CD14-positive monocyte (primary cell): ENCODE measurements at regions not wholly inside any gene's neighbourhood (a gene's known extent, or its start where the extent isn't known, plus 50 kb on each side); places are given as distances from the start of the nearest gene placed in this dataset.

Experiments used
- DNase-seq, 3 donors: peaks; one replicate each; pipeline ENCODE4 v3.0.0-alpha.2; 2011 to 2022
- H2AFZ ChIP-seq: 2 replicates; pipeline ENCODE4 v1.6.0; 2012; ENCODE audit warnings: mild to moderate bottlenecking, low read depth, low read length, inconsistent platforms; ENCODE audit not compliant: insufficient read depth, poor library complexity, severe bottlenecking
- H3K27ac ChIP-seq, 2 donors: 1 replicate in 1 of 2; 2 replicates in 1 of 2; pipeline ENCODE4 v1.5.1; 2012 to 2013; ENCODE audit warnings: low read length in 2 of 2, control low read depth in 1 of 2, inconsistent platforms in 1 of 2, low read depth in 1 of 2, mild to moderate bottlenecking in 1 of 2
- H3K27me3 ChIP-seq, 2 donors: one replicate each; pipeline versions ENCODE4 v1.6.0 to v1.6.1; 2011 to 2013; ENCODE audit warnings: low read length in 2 of 2; ENCODE audit not compliant: control insufficient read depth in 2 of 2, insufficient read depth in 2 of 2
- H3K36me3 ChIP-seq, 2 donors: replicated peaks in 1 of 2; 1 replicate in 1 of 2; 2 replicates in 1 of 2; pipeline versions ENCODE4 v1.5.1 to v1.6.1; 2012 to 2013; ENCODE audit warnings: low read length in 2 of 2, control low read depth in 1 of 2, inconsistent platforms in 1 of 2, mild to moderate bottlenecking in 1 of 2; ENCODE audit not compliant: insufficient read depth in 2 of 2, control insufficient read depth in 1 of 2
- H3K4me1 ChIP-seq, 2 donors: 1 replicate in 1 of 2; 2 replicates in 1 of 2; pipeline versions ENCODE4 v1.5.1 to v1.6.1; 2012 to 2013; ENCODE audit warnings: low read length in 2 of 2, control low read depth in 1 of 2, inconsistent platforms in 1 of 2, mild to moderate bottlenecking in 1 of 2, moderate library complexity in 1 of 2; ENCODE audit not compliant: insufficient read depth in 2 of 2, control insufficient read depth in 1 of 2
- H3K4me2 ChIP-seq: replicated peaks from 2 replicates; pipeline ENCODE3; 2012; ENCODE audit warnings: low read length, moderate library complexity, mild to moderate bottlenecking; ENCODE audit not compliant: poor library complexity, severe bottlenecking; ENCODE audit errors: extremely low read depth
- H3K4me3 ChIP-seq, 3 experiments: fragments of 200-600 bp in 1 of 3; sonication (generic) in 1 of 3; replicated peaks in 1 of 3; 1 replicate in 2 of 3; 2 replicates in 1 of 3; pipeline ENCODE4 v1.5.1; 2011 to 2013; ENCODE audit warnings: low read length in 3 of 3, mild to moderate bottlenecking in 3 of 3, control low read depth in 2 of 3, low read depth in 2 of 3, inconsistent platforms in 1 of 3, moderate library complexity in 1 of 3
- H3K79me2 ChIP-seq: 2 replicates; pipeline ENCODE4 v1.6.0; 2012; ENCODE audit warnings: mild to moderate bottlenecking, control low read depth, inconsistent platforms, low read length, moderate library complexity; ENCODE audit not compliant: insufficient read depth
- H3K9ac ChIP-seq: 2 replicates; pipeline ENCODE4 v1.6.0; 2017; ENCODE audit warnings: low read length, mild to moderate bottlenecking; ENCODE audit not compliant: insufficient read depth, poor library complexity, severe bottlenecking
- H3K9me3 ChIP-seq, 2 donors: replicated peaks in 1 of 2; 1 replicate in 1 of 2; 2 replicates in 1 of 2; pipeline versions ENCODE4 v1.5.1 to v1.6.1; 2012 to 2013; ENCODE audit warnings: low read length in 2 of 2, control low read depth in 1 of 2; ENCODE audit not compliant: control insufficient read depth in 1 of 2, insufficient read depth in 1 of 2
- H4K20me1 ChIP-seq: 2 replicates; pipeline ENCODE4 v1.6.0; 2012; ENCODE audit warnings: mild to moderate bottlenecking, low read length, control low read depth, moderate library complexity; ENCODE audit not compliant: insufficient read depth
- H3K27ac Mint-ChIP-seq, 7 donors: one replicate each; pipeline ENCODE4 v1.8.0; 2020; ENCODE audit warnings: mild to moderate bottlenecking in 7 of 7, mixed read lengths in 7 of 7, moderate library complexity in 6 of 7, inconsistent platforms in 2 of 7
- H3K27me3 Mint-ChIP-seq, 3 donors: one replicate each; pipeline ENCODE4 v1.8.0; 2021 to 2022; ENCODE audit warnings: low read depth in 3 of 3, mild to moderate bottlenecking in 3 of 3, mixed read lengths in 3 of 3, moderate library complexity in 3 of 3, inconsistent platforms in 1 of 3
- H3K36me3 Mint-ChIP-seq, 2 donors: one replicate each; pipeline ENCODE4 v1.8.0; 2020; ENCODE audit warnings: mixed read lengths in 2 of 2, inconsistent platforms in 1 of 2, mild to moderate bottlenecking in 1 of 2
- H3K4me1 Mint-ChIP-seq: one replicate; pipeline ENCODE4 v1.8.0; 2020; ENCODE audit warnings: mild to moderate bottlenecking, mixed read lengths
- H3K4me3 Mint-ChIP-seq, 2 donors: one replicate each; pipeline ENCODE4 v1.8.0; 2020; ENCODE audit warnings: mild to moderate bottlenecking in 2 of 2, mixed read lengths in 2 of 2, moderate library complexity in 1 of 2
- H3K9me3 Mint-ChIP-seq, 7 donors: one replicate each; pipeline ENCODE4 v1.8.0; 2020 to 2022; ENCODE audit warnings: mixed read lengths in 7 of 7, mild to moderate bottlenecking in 6 of 7, moderate library complexity in 6 of 7, inconsistent platforms in 2 of 7
- CTCF ChIP-seq: fragments of 200-600 bp; IDR thresholded peaks from one replicate; pipeline ENCODE4 v1.8.0; 2022; ENCODE audit warnings: antibody characterized with exemption, mild to moderate bottlenecking
- WGBS: methylation state at CpG from one replicate; pipeline ENCODE4 v1.1.5; 2013; ENCODE audit warnings: missing lambda C conversion rate; ENCODE audit not compliant: insufficient coverage; 5-methylcytosine and 5-hydroxymethylcytosine counted together
- intact Hi-C, 2 donors: fragments of 100-400 bp; cut with micrococcal nuclease; formaldehyde crosslinking; loops; one replicate each; pipeline versions ENCODE4 v1.15.0 to v1.15.1; 2023

GRCh38 chr10:130709415-130709814 lies 573.2 kb downstream of the GLRX3 start:
- no peaks in the 10 kb centered on the region for H4K20me1 ChIP-seq
- no peak overlapping the region for H3K4me2 ChIP-seq
- intact Hi-C loops = no loop called here
- Mint-ChIP-seq H3K36me3 (no peaks in the 10 kb centered on the region), H3K9me3 (peaks cover 0 to 1% (median 0%) of the 10 kb centered on the region in 7 donors), H3K4me3 (no peak overlapping the region), H3K27me3 (peaks cover 2 to 3% (median 3%) of the 10 kb centered on the region in 3 donors), H3K27ac (no peak overlapping the region), H3K4me1 (peaks cover 6% of the 10 kb centered on the region)
- 75% methylated on average over 2 of the region's 2 CpGs for WGBS
- no peak for TF ChIP-seq CTCF
- no peak overlapping the region for H2AFZ ChIP-seq
- no peaks in the 10 kb centered on the region for H3K36me3 ChIP-seq
- no peak for DNase-seq
- H3K79me2 ChIP-seq = no peaks in the 10 kb centered on the region
- H3K9ac ChIP-seq = no peak overlapping the region
- H3K4me3 ChIP-seq = no peak overlapping the region
- H3K27ac ChIP-seq = no peak overlapping the region
- H3K4me1 ChIP-seq = no peaks in the 10 kb centered on the region
- H3K27me3 ChIP-seq = no peaks in the 10 kb centered on the region
- H3K9me3 ChIP-seq = no peaks in the 10 kb centered on the region

- H4K20me1 ChIP-seq = no peaks in the 10 kb centered on the region
- DNase-seq = no peak
- Mint-ChIP-seq H3K27me3 (peaks cover 3 to 4% (median 4%) of the 10 kb centered on the region in 3 donors), H3K4me3 (no peak overlapping the region), H3K36me3 (no peaks in the 10 kb centered on the region), H3K9me3 (no peaks in the 10 kb centered on the region), H3K27ac (no peak overlapping the region), H3K4me1 (peaks cover 6% of the 10 kb centered on the region)
- WGBS = 79% methylated on average over 9 of the region's 14 CpGs
- no peaks in the 10 kb centered on the region for H3K9me3 ChIP-seq
- no peaks in the 10 kb centered on the region for H3K36me3 ChIP-seq
- H3K27ac ChIP-seq = no peak overlapping the region
- H2AFZ ChIP-seq = no peak overlapping the region
- no peaks in the 10 kb centered on the region for H3K79me2 ChIP-seq
- intact Hi-C loops = no loop called here
- no peak overlapping the region for H3K9ac ChIP-seq
- H3K27me3 ChIP-seq = no peaks in the 10 kb centered on the region
- H3K4me1 ChIP-seq = no peaks in the 10 kb centered on the region
- H3K4me2 ChIP-seq = no peak overlapping the region
- H3K4me3 ChIP-seq = no peak overlapping the region
- no peak for TF ChIP-seq CTCF
These were observed 574.9 kb downstream of the GLRX3 start for GRCh38 chr10:130711072-130711471.
